Fibroblast of skin of back (primary cell): ENCODE measurements at regions not wholly inside any gene's neighbourhood (a gene's known extent, or its start where the extent isn't known, plus 50 kb on each side); places are given as distances from the start of the nearest gene placed in this dataset.
A peak's percentile ranks its signal among the peaks of the same experiment; 100 is the strongest.

ENCODE experiments used
- DNase-seq: peaks from one replicate; pipeline ENCODE4 v3.0.0-alpha.2; 2013

DNA sequence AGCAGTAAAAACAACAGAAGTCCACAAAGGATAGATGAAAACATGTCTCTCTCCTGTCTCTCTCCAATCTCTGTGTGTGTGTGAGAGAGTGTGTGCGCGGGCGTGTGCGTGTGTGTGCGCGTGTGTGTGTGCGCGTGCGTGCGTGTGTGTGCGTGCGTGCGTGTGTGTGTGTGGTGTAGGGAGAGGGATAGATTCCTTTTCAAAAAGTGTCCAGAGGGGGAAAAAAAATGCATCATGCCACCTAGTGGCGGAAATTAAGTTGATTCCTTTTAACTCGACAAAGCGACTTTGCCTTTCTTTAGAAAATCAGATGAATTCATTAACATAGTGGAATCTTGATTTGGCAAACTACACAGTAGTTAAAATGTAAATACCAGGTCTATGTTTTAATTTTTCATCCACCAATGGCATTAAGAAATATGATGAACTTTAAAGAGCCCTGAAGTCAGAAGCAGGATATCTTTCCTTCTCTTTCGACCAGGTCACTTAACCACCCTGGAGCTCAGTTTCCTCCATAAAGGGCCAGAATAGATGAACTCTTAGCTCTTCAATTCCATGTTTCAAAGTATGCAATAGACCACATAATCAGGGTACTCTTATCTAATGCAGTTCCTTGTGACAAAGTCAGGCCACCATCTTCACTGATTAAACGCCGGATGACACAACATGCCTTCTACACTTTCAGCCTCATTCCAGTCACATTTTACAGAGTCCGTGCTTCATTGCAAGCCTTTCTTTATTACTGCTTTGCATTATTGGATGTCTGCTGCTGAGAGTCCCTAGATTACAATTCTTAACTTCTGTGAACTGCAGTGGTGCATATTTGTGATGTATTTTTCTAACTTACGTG lies 162.8 kb downstream of the FBXO8 start:
- peak; percentile 70 for DNase-seq

DNA sequence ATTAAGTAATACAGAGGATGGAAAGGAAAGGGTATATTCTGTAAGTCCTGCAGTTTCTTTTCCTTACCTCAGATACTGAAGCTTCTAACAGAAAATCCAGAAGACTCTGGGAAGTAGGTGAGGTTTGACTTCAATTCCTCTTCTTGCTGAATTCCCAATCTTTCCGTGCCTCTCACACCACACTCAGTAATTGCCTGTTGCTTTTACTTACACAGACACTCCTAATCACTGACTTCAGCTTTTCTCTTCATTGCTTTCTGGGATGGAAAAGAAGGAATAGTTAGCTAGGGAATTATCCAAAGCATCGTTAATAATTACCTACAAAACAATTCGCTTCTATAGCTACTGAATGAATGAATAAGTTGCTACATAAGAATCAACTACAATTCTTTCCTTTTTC lies 163.6 kb downstream of the FBXO8 start:
- no peak for DNase-seq

DNA sequence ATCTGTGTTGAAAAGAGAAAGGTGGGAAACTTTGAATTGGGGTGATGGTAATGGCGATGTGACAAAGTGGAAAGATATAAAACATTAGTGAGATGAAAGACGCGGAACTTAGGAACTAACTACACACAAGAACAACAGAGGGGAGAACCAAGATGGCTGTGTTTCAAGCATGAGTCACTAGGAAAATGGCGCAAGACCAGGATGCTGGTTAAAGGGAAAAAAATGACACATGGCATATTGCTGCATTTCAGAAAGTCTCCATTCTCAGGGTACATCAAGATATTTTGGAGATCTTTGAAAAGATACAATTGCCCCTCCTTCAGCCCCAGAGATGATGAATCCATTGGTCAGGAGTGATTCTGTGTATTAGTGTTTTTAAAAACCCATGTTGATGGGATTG lies 164.4 kb downstream of the FBXO8 start:
- DNase-seq: peak; percentile 39

- no peak for DNase-seq
Measured at GRCh38 chr4:174118171-174118570, 165.3 kb downstream of the FBXO8 start.

DNA sequence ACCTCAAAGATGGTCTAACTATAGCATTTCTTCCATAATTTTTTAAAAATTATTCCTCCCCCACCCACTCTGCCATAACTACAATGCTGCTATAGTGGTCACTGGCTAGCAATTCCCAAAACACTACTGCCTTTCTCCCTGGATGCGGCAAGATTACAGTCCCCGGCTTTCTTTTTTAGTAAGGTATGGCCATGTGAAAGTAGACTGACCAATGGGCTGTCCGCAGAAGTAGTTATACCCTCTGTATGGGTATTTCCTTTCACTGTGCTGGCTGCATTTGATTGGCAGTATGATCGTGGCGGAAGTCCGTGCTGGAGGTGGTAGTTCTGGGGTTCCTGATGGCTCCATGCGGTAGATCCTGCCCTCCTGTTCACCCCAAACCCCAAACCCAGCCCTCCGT lies 166.0 kb downstream of the FBXO8 start:
- no peak for DNase-seq

- no peak for DNase-seq
Measured at GRCh38 chr4:174116021-174116420, 167.4 kb downstream of the FBXO8 start.

DNA sequence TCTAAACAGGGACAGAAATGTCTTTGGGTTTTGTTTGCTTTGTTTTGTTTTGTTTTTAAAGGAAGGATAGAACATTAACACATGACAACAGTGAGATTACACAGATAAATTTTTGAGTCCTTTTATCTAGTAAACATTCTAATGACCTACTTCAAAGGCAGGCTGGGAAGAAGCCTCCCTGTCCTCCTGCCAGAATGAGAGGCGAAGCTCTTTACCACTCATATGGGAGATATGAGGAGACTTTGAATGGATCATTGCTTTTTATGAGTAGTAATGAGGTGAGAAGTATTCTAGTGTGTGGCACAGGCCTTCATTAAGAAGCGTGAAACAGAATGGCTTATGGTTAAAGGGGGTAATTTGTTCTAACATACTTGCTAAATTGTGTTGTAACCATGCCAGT lies 172.0 kb downstream of the FBXO8 start:
- no peak for DNase-seq

DNA sequence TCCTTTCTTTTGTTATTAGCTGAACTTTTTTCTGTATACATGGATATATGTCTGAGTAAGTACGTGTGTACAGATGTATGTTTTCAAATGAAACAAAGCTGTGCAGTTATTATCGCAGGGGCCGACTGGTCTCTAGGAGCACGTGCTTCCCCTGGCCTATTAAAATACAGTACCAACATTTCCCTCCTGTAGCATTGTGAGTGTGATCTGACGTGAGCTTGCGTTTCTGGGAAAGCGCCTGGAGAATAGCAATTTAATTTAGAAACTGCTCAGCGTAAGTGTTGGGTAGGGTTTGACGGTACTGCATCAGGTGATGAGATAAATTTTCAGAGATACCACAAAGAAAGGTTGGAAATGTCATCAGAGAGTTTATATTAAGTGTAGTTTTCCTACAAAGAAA lies 173.3 kb downstream of the FBXO8 start:
- DNase-seq: no peak

- no peak for DNase-seq
Measured at GRCh38 chr4:174107746-174108354, 175.6 kb downstream of the FBXO8 start.

- no peak for DNase-seq
Measured at GRCh38 chr4:174105202-174105601, 178.3 kb downstream of the FBXO8 start.

GRCh38 chr4:174100910-174101309 lies 182.6 kb downstream of the FBXO8 start:
- no peak for DNase-seq

DNA sequence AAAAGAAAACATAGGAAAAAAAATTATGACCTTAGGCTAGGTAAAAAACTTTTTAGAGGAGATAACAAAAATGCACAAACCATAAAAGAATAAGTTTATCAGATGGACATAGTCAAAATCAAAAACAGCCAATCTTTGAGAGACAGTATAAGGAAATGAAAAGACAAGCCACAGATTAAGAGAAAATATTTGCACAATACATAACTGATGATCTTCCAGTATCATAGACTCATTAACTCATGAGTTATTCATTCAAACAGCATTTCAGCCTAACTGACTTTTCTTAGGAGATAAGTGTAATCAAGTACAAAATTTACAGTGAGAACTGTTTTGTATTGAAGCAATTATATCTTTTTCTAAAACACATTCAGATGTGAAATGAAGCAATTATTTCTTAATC lies 183.8 kb downstream of the FBXO8 start:
- DNase-seq: no peak

GRCh38 chr4:174096999-174097398 lies 186.5 kb downstream of the FBXO8 start:
- DNase-seq: no peak

DNA sequence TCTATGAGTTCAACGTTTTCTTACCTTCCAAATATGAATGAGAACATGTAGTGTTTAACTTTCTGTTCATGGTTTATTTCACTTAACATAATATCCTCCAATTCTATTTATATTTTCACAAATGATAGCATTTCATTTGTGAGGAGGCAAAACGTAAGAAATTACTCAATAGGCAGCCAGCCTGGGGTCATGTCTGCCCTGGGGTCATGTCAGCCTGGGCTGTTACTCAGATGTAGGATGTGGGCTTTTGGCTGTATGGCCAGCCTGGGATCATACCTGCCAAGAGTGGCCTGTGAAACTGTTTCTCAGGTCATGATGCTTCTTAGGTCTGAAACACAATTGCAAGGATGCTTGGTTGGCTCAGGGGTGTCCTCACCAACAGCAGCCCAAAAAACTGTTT lies 187.0 kb downstream of the FBXO8 start:
- DNase-seq: no peak

DNA sequence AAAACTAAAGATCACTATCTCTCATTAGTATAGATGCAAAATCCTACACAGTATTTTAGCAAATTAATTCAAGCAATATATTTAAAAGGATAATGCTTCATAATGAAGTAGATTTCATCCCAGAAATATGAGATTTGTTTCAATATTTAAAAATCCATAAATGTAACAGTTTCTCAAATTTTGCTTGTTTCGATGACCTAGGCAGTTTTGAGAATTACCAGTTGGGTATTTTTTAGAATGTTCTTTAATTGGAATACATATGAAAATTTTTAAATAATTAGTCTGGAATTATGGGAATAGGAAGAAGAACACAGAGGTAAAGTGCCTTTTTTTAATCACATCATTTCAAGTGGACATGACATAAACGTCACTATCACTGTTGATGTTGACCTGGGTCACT lies 192.3 kb downstream of the FBXO8 start:
- DNase-seq: no peak

DNA sequence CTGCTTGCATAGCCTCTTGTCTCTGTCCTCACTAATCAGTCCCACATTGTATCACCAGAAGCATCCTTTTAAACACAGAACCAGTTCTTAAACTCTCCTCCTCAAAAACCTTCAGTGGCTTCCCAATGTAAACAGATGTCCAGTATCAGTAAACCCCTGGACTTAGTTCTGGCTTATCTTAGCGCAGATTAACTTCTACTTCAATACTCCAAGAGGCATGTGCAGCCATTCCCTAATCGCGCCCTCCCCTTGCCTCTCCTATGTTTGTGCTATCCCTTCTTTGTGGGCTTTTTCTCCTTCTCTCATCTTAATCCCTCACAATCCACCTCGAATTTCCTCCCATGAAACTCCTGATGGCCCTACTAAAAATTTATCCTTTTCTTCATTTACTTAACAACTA lies 193.8 kb downstream of the FBXO8 start:
- no peak for DNase-seq

DNA sequence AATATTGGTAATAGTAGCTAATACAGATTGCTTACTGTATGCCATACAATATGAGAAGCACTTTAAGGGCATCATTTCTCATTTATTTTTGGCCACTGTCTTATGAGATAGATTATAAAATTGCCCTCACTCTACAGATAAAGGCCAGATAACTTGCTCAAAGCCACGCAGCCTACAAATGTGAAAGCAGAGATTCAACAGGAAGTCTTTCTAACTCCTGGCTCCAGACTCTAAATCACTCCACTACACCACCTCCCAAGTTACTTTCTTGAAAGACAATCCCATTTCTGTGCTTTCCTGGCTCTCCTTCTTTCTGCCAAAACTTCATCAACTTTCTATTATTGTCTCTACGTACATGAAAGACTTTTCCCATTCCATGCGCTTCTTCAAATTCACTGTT lies 194.7 kb downstream of the FBXO8 start:
- DNase-seq: no peak

DNA sequence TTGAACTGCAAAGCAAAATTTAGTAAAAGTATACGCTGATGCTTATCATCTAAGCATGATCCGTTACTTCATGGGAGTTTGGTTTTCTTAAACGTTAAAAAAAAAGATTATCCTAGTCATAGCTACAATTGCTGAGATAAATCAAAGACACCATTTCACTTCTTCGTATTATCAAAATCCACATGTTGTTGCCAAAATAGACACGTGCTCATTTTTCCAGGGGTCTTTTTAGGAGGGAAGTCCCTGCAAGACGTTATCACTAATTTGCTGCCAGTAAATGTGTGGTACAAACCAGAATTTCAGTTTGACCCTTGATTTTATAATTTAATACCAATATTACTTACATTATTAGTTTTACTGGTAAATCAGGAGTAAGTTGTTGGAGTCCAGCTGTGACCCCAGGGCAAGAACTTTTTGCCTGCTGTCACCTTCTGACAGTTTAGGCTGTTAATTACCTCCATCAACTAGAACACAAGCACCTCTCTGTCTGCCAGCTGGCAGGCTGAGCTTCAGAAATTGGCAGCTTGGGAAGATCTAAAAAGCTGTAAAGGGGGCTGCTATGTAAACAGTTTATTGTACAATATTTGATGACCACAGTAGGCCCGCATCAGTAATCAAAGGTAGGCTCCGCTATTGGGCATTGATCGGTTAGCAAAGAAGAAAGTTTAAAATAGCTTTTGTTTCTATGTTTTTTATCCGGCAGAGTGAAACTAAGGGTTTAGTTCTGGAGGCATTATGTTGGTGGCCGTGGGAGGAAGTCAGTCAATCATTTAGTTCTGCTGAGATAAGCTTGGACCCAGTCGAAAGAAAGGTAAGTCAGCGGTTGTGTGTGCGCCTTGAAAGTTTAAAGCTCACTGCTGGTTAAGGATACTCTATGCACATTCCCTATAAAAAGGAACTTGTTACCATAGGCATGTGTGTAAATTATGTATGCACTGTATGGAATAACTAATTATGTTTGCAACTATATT lies 196.4 kb downstream of the FBXO8 start:
- no peak for DNase-seq

- no peak for DNase-seq
Measured at GRCh38 chr4:174084981-174085380, 198.5 kb downstream of the FBXO8 start.

DNA sequence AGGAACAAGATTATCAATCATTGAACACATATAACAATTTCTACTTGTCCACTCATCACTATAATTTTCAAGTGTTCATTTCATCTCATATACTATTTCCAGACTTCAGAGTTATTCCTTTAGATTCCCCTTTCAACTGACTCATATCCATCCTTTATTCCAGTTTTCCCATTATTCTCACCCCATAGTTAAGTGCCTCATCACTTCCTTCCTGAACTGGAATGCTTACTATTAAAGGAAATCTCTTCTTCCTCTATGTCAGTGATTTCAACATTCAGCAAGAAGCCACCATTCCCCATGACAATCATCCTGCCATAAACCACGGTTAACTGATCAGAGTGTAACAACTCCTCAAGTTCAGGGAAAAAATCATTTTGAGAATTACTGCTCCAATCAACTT lies 198.9 kb downstream of the FBXO8 start:
- peak; percentile 19 for DNase-seq

- no peak for DNase-seq
Measured at GRCh38 chr4:174080361-174080760, 203.1 kb downstream of the FBXO8 start.

DNA sequence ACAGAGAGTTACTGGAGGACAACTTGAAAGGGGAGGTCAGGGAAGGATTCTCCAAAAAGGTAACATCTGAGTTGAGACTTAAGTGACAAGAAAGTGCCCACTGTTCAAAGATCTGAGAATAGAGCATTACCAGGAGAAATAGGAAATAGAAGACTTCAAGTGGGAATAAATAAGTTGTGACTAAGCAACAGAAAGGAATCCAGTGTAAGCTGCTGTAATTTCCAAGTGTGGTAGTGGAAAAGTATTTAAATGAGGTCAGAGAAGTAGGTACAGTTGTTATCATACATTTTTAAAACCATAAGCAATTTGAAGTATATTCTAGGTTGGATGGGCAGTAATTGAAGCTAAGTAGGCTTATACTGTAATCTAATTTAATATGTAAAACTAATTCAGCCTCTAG lies 211.9 kb downstream of the FBXO8 start:
- DNase-seq: no peak

DNA sequence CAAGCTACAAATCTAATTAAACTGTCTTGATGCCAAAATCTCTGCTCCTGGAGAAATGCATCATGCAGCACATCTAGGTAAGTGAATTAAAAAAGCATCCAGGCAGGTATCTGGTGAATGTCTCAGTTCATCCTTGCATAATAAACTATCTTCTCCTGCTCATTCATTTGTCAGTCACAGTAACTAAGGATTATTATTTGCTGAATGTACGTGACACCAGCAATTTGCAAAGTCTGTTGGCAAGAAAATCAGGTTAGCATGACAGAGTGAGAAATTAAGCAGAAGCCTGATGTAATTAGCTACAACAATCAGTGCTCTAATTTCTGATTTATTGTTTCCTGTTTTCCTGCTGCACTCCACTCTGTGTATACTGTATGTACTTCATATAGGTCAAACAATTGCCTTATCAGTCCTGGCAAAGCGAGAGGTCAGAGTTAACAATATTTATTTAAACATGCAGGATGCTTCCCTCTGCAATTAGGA lies 213.6 kb downstream of the FBXO8 start:
- DNase-seq: no peak
